Heart right ventricle (tissue), 16 donors: ENCODE measurements at regions not wholly inside any gene's neighbourhood (a gene's known extent, or its start where the extent isn't known, plus 50 kb on each side); places are given as distances from the start of the nearest gene placed in this dataset.

Source experiments
- ATAC-seq, 8 donors: fragments of 200-7000 bp; cut with Tn5 transposase; one replicate each; pipeline ENCODE4 v1.9.1; 2020; ENCODE audit warnings: mild to moderate bottlenecking in 8 of 8, moderate library complexity in 8 of 8, moderate number of reproducible peaks in 1 of 8
- DNase-seq, 2 donors: peaks; one replicate each; pipeline ENCODE4 v3.0.0-alpha.2; 2020
- H3K27ac ChIP-seq, 10 donors: fragments of 200-600 bp; sonication (generic) in 2 of 10; one replicate each; pipeline versions ENCODE4 v1.5.0 to v1.8.0; 2020 to 2022; ENCODE audit warnings: mild to moderate bottlenecking in 3 of 10
- H3K27me3 ChIP-seq, 7 donors: fragments of 200-600 bp; one replicate each; pipeline ENCODE4 v1.8.0; 2021 to 2022; ENCODE audit warnings: mild to moderate bottlenecking in 2 of 7
- H3K36me3 ChIP-seq, 9 donors: fragments of 200-600 bp; sonication (generic) in 1 of 9; one replicate each; pipeline versions ENCODE4 v1.5.0 to v1.8.0; 2020 to 2022; ENCODE audit warnings: mild to moderate bottlenecking in 2 of 9
- H3K4me1 ChIP-seq, 9 donors: fragments of 200-600 bp; sonication (generic) in 1 of 9; one replicate each; pipeline versions ENCODE4 v1.5.0 to v1.8.0; 2020 to 2022; ENCODE audit warnings: mild to moderate bottlenecking in 4 of 9
- H3K4me3 ChIP-seq, 10 donors: fragments of 200-600 bp; sonication (generic) in 2 of 10; one replicate each; pipeline versions ENCODE4 v1.5.0 to v1.8.0; 2020 to 2022; ENCODE audit warnings: mild to moderate bottlenecking in 7 of 10, moderate library complexity in 2 of 10
- H3K9me3 ChIP-seq, 11 donors: fragments of 200-600 bp in 10 of 11; sonication (generic) in 2 of 11; one replicate each; pipeline versions ENCODE4 v1.5.0 to v1.8.0; 2013 to 2022; ENCODE audit warnings: mild to moderate bottlenecking in 2 of 11, control low read depth in 1 of 11, moderate library complexity in 1 of 11
- CTCF ChIP-seq, 9 donors: fragments of 200-600 bp; sonication (generic) in 2 of 9; IDR thresholded peaks; one replicate each; pipeline versions ENCODE4 v1.5.0 to v1.8.0; 2021 to 2022; ENCODE audit warnings: antibody characterized with exemption in 9 of 9, mild to moderate bottlenecking in 5 of 9, moderate library complexity in 1 of 9
- WGBS, 2 donors: extraction: QIAGEN DNeasy Blood & Tissue Kit; methylation state at CpG; one replicate each; pipeline ENCODE4 v1.1.7; 2013; ENCODE audit warnings: inconsistent platforms in 1 of 2; 5-methylcytosine and 5-hydroxymethylcytosine counted together
- intact Hi-C, 10 donors: fragments of 100-400 bp; cut with DNase I; formaldehyde crosslinking; loops; one replicate each; pipeline versions ENCODE4 v1.11.1 to v1.14.2; 2022
- donor health status: Arrhythmogenic right ventricular cardiomyopathy.
- donor health status: ischemic (EF 13 %, LVEDD 7.1; RV severe dilation, severe dysfunction).
- donor health status: healthy with polysubstance abuse.
- donor health status: DM: no; HTN: yes; CAD: no.
- donor health status: DM: no; HTN: no; CAD: no.
- donor health status: ischemic (EF 25% LVEDD 6.9; RV normal size, moderate dysfunction).
- donor health status: ischemic (EF 25% LVEDD 5.7; RV mildly dilated, moderate dysfunction).
- donor health status: healthy.
- donor health status: DM: yes; HTN: yes; CAD: no.
- donor health status: Ischemic cardiomyopathy.
- donor health status: ischemic (EF 35%, LVEDD 5.7; RV mildly dilated, moderate dysfunction).
- donor health status: nonischemic (EF 11% LVEDD 7.7; RV severe dilation, severe dysfunction).
- donor health status: DM: yes; HTN: yes; CAD: no.
- donor health status: PGD.
- donor health status: ischemic (EF 29% LVEDD 5.4; RV normal size, mild dysfunction).
- donor health status: nonischemic (EF 23%, LVEDD 6.1; RV moderate dilation, normal function).

GRCh38 chr6:163816441-163816840 is 401.9 kb downstream of the QKI start:
- DNase-seq, result no peak
- Histone ChIP-seq H3K4me1 (peaks cover 0 to 10% (median 7%) of the 10 kb centered on the region in 9 donors), H3K27ac (no peak overlapping the region), H3K4me3 (no peak overlapping the region), H3K9me3 (no peaks in the 10 kb centered on the region), H3K36me3 (no peaks in the 10 kb centered on the region), H3K27me3 (no peaks in the 10 kb centered on the region)
- TF ChIP-seq CTCF (IDR thresholded peaks at IDR 0.05), result no peak
- intact Hi-C loops, result no loop called here
- WGBS, 2 donors, result 86 to 90% methylated on average over 2 of the region's 2 CpGs
- no peak for ATAC-seq

GRCh38 chr6:163815796-163816195 is 401.3 kb downstream of the QKI start:
- ATAC-seq (no peak), DNase-seq (no peak)
- no peak for TF ChIP-seq CTCF (IDR thresholded peaks at IDR 0.05)
- intact Hi-C loops, result no loop called here
- Histone ChIP-seq H3K27ac (no peak overlapping the region), H3K36me3 (no peaks in the 10 kb centered on the region), H3K27me3 (no peaks in the 10 kb centered on the region), H3K4me1 (peaks cover 0 to 14% (median 8%) of the 10 kb centered on the region in 9 donors), H3K4me3 (no peak overlapping the region), H3K9me3 (no peaks in the 10 kb centered on the region)
- 96 to 99% methylated on average over 2 of the region's 2 CpGs for WGBS, 2 donors

GRCh38 chr6:163814494-163815364 is 400.2 kb downstream of the QKI start:
- H3K9me3 ChIP-seq, result no peaks in the 10 kb centered on the region
- TF ChIP-seq CTCF (IDR thresholded peaks at IDR 0.05), result no peak
- H3K36me3 ChIP-seq, result no peaks in the 10 kb centered on the region
- H3K27me3 ChIP-seq, result no peaks in the 10 kb centered on the region
- DNase-seq (no peak), ATAC-seq (peak in 3 of 8 donors; percentile 31 to 83 (median 57))
- no peak overlapping the region for H3K4me3 ChIP-seq
- WGBS, 2 donors, result 62 to 63% methylated on average over 17 of the region's 17 CpGs
- intact Hi-C loops, result no loop called here
- H3K4me1 ChIP-seq, result peaks cover 0 to 14% (median 8%) of the 10 kb centered on the region in 9 donors
- H3K27ac ChIP-seq, result no peak overlapping the region

GRCh38 chr6:163813979-163814493 is 399.5 kb downstream of the QKI start:
- no peak for TF ChIP-seq CTCF (IDR thresholded peaks at IDR 0.05)
- intact Hi-C loops, result no loop called here
- no peak for DNase-seq
- WGBS, 2 donors, result 75 to 78% methylated on average over 3 of the region's 3 CpGs
- Histone ChIP-seq H3K9me3 (no peaks in the 10 kb centered on the region), H3K27me3 (no peaks in the 10 kb centered on the region), H3K36me3 (no peaks in the 10 kb centered on the region), H3K4me3 (no peak overlapping the region), H3K4me1 (peaks cover 0 to 14% (median 8%) of the 10 kb centered on the region in 9 donors), H3K27ac (no peak overlapping the region)
- no peak for ATAC-seq
